Glomerular visceral epithelial cell (primary cell): ENCODE measurements at regions not wholly inside any gene's neighbourhood (a gene's known extent, or its start where the extent isn't known, plus 50 kb on each side); places are given as distances from the start of the nearest gene placed in this dataset.
A peak's percentile ranks its signal among the peaks of the same experiment; 100 is the strongest.

ENCODE experiments used
- DNase-seq: peaks from one replicate; pipeline ENCODE4 v3.0.0-alpha.2; 2016; ENCODE audit errors: extremely low spot score

DNA sequence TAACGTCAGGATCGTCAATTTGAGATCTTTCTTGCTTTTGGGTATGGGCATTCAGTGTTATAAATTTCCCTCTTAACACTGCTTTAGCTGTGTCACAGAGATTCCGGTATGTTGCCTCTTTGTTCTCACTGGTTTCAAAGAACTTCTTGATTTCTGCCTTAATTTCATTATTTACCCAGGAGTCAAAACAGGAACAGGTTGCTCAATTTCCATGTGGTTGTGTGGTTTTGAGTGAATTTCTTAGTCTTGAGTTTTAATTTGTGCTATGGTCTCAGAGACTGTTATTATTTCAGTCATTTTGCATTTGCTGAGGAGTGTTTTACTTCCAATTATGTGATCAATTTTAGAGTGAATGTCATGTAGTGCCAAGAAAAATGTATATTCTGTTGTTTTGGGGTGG lies 153.1 kb downstream of the PCDH17 start:
- no peak for DNase-seq

DNA sequence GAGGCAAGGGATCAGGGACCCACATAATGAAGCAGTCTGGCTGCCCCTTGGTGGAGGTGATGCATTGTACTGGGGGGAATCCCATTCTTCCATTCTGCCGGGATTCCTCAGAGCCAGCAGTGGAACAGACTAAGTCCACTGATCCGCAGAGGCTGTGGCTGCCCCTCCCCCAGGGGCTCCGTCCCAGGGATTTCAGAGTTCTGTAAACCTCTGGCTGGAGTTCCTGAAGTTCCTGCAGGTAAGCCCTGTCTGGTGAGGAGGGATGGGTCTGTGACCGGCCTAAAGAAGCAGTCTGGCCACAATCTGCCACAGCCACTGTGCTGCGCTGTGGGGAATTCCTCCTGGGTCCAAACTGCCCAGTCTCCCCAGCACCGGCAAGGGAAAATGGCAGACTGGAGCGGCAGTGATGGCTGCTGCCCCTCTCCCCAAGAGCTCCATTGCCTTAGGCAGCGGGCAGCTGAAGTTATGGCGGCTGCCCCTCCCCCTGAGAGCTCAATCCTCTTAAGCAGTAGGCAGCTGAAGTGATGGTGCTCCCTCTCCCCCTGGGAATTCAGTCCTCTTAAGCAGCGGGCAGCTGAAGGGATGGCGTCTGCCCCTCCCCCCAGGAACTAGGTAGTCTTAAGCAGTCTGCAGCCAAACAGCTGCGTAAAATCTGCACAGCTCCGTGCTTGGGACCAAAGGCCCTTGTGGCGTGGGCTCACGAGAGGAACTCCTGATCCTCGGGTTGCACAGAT lies 155.7 kb downstream of the PCDH17 start:
- DNase-seq: peak; percentile 1

DNA sequence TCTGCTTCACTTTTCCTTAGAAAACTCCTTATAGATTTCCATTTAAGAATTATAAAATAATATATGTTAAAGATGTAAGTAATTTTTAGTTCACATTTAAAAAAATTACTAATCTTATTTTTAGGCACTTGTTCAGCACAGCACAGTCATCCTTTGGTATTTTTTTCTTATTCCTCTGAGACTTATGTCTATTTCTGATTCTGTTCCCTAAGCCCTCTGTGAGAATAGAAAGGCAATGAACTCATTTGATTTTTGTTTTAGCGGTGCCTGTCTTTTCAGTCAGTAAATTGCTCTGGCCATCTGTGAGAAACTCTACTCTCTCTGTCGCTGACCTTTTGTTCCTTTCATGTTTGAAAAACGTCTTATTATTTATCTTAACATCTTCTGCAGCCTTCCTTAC lies 168.1 kb downstream of the PCDH17 start:
- DNase-seq: no peak

DNA sequence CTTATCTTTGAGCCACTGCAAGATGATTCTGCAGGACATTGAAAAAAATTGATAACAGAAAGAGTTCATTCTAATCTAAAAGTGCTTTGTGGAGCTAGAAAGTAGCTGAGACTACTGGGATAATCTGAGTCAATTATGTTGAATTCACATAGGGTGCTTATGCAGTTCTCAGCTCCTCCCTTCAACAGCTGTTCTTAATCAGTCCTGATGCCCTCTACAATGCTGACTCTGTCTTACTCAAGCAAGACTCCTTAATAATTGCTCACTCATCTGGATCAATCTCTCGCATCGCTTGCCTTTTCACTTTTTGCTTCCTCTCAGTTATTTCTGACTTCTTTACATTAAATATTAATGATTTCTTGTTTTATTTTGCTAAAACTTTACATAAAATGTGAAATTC lies 182.1 kb downstream of the PCDH17 start:
- DNase-seq: no peak

DNA sequence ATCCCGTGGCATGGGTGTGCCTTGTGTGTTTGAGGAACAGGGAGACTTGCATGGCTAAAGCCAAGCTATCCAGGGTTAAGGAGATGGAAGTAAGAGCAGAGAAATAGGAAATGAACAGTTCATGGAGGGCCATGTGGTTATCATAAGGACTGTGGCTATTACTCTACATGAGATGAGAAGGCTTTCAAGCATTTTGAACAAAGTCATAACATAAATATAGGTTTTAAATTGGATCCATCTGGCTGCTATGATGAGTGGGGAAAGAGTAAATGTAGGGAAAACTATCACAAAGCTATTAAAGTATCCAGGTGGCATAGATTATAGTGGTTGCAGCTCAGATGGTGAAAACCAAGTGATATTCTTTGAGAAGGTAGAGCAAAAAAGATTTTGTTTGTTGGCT lies 184.1 kb downstream of the PCDH17 start:
- no peak for DNase-seq

DNA sequence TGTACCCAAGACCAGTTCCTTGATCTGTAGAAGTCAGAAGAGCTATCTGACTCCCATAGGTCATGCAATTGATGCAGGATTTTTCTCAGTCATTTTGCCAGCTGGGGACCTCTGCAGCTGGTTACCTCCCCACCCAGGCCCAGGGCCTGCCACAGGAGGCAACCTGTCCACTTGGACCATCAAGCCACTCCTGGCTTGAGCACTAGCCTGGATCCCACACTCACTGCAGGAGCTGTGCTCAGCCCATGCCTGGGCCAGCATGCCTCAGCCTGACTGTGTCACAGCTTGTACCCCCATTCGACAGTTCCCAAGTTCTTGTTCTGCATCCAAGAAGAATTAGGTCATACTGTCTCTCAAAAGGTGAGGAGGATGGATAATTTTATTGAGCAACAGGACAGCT lies 189.4 kb downstream of the PCDH17 start:
- DNase-seq: no peak

DNA sequence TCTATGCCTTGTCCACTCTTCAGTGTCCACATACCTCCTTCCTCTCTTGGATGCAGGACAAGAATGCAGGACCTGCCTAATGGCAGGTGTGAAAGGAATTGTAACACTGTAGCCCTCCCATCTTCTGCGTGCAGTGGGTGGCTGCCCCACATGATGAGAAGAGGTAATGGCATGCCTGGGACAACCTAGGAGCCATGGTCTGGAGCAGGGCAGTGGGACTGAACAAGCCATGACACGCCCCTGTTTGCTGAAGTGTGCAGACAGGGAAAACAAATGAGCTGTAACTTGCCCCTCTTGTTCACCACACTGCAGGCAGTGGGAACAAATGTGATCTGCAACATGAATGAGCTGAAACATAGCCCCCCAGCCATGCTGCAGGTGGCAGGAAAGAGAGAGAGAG lies 192.2 kb downstream of the PCDH17 start:
- no peak for DNase-seq

DNA sequence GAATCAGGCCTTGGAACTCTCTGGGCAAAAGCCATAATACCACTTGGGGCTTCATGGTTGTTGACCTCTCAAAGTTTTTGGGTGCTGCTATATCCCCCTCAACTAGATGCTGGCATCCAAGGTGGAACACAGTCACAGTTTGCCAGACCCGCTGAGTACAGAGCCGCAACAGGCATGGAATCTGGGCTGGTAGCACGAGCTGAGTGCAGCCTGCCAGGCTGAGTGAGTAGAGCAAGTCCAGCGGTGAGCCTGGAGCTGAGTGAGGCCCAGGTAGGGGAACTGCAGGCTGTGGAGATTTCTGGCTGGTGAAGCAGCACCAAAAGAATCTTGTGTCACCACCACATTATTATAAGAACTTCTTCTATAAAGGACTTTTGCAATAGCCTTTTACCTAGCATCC lies 192.6 kb downstream of the PCDH17 start:
- DNase-seq: no peak

DNA sequence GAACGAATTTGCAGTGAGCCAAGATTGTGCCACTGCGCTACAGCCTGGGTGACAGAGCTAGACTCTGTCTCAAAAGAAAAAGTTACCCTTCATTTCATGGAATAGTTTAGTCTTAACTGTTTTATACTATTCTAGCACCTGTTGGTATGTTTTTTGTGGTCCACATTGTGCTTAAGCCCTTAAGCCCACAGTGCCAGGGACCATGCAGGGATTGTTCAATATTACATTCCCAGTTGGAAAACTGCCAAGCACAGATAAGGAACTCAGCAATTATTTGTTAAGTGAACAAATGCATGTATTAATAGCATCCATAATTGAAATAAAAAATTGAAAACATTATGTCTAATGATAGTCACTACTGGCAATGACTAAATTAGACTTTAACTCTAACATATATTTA lies 193.5 kb downstream of the PCDH17 start:
- no peak for DNase-seq

DNA sequence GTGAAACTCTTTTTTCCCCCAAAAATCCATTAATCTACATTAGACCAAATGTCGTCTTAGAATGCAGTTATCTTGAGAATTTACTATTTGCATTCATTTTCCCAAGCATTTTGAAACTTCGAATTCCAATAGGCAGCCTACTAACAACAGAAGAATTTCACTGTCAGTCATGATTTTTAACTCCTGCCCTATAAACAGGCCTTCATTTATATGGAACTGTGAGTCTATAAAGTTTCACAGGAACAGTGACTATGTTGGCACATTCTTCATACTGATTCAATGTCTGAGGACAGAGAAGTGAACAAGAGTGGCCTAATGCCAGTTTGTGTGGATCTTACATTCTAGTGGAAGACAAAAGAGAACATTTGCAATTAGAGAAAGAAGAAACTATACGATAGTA lies 198.0 kb downstream of the PCDH17 start:
- DNase-seq: no peak

DNA sequence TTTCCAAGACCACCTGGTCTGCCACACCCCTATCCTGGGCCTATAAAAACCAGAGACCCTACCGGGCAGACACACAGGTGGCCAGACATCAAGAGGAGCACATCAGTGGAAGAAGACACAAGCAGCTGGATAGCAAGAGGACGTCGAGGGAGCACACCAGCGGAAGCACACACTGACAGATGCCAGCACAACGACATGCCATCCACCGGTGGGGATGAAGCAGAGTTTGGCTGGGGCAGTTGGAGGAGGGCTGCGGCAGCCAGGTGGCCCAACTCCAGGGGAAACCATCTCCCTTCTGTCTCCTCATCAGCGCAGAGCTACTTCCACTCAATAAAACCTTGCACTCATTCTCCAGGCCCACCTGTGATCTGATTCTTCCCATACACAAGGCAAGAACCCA lies 200.6 kb downstream of the PCDH17 start:
- no peak for DNase-seq

DNA sequence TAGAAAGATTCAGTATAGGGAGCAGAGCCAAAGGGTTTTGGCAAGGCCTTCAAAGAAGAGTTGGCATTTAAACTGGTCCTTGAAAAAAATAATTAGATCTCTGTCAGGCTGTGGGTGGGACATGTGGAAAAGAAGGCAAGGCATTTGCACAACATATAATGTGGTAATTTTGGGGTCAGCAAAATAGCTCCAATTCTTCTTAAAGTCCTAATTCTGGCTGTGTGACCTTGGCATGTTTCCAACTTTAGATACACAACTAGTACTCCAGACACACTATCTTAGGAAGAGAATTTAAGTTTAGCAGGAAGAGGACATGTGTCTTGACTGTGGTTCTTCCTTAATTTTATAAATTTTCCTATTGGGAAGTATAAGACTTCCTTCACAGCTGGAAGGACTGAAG lies 206.3 kb downstream of the PCDH17 start:
- no peak for DNase-seq

DNA sequence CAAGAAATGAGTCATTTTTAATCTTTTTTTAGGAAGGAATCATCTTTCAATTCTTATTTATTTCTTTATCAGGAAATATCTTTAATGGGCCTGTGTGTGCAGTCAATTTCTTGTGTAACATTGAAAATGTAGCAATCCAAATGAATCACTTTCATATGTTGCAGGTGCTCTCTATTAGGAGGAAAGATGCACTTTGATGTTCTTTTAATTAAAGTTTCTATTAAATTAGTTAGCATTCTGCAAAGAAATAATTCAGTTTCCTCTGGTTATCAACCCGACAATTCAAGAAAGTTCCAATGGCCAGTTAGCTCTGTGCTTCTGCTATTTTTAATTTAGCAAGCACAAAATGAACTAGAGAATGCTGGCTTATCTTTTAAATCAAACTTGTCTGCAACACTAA lies 212.0 kb downstream of the PCDH17 start:
- DNase-seq: no peak

DNA sequence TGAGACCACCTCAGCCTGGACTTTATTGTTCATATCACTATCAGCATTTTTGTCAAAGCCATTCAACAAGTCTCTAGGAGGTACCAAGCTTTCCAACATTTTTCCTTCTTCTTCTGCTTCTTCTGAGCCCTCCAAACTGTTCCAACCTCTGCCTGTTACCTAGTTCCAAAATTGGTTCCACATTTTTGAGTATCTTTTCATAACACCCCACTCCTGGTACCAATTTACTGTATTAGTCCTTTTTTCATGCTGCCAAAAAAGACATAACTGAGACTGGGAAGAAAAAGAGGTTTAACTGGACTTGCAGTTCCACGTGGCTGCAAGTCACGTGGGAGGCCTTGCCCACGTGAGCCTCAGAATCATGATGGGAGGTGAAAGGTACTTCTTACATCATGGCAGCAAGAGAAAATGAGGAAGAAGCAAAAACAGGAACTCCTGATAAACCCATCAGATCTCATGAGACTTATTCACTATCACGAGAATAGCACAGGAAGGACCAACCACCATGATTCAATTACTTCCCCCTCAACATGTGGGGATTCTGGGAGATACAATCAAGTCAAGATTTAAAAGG lies 215.1 kb downstream of the PCDH17 start:
- DNase-seq: no peak

DNA sequence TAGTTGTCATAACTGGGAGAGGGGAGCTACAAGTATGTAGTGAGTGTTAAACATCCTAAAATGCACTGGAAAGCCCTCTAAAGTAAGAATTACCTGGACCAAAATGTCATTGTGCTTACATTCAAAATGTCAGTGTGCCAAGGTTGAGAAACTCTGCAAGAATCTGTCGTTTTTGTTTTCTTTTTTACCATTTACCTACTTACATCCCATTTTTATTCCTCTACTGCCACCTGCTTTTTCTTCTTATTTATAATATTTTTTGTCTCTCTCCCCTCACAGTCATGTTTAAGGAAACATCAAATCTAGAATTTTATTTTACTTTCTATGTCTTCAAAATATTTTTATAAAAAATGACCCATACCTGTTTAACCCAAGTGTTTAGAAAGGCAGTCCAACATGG lies 226.4 kb downstream of the PCDH17 start:
- DNase-seq: no peak

DNA sequence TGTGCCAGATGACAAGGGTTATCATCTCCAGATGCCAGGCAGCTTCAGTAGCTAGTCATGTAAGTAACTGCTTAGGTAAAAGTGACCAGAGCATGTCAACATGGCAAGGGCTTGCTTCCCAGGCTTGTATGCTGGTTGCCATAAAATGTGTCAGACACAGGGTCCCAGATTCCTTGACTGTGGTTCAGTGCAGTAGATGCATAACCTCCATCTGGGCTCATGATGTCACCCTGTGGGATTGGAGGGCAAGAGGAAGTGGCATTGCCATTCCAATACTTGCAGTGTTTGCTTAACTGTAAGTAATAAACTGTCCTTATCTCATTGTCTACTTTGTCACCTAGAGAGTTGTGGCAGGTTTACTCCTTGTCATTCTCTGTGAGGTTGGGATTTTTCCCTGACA lies 226.8 kb downstream of the PCDH17 start:
- DNase-seq: no peak

DNA sequence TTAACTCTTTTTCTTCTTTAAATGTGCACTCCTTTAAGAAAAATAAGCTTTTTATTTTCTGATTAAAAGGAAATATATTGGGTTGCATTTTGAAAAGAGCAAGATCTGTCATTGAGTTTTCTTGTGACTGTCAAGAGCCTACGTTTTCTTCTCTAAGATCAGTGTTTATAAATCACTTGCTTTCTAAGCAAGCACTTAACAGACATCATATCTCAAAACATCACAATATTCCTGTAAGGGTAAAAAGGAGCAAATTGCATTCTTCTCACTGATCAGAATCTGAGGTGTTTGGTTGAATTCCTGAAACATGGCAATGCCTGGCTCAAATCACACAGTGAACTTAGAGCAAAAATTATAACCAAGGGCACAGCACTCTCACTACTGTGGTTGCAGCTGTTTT lies 231.3 kb downstream of the PCDH17 start:
- no peak for DNase-seq

DNA sequence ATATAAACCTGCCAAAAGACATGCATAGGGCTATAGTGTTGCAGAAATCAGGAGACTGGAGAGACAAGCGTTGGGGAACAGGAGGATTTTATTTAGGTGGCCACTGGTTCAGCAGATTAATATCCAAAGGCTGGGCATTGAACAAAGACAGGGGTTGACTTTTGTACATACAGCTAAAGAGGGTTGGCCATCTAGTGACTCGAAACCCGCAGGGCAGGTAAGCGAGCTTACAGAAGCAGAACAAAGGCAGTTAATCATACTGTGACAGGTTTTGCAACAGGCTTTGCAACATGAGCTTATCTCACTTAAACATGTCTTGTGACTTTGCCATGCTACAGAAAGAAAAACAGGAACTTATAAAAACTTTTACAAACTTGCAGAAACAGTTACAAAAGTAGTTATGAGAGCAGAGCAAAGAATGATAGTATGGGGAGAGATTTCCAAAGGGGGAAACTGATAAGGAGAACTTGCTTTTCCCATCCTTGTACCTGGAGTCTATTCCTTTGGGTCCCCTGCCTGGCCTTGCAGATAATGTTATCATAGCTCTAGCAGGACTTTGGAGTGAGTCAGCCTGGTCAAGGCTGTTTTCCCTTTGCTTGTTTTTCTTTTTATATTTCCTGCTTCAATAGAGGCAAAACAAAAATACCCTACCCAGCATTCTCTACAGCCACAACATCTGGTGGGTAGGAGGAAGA lies 234.2 kb downstream of the PCDH17 start:
- no peak for DNase-seq

DNA sequence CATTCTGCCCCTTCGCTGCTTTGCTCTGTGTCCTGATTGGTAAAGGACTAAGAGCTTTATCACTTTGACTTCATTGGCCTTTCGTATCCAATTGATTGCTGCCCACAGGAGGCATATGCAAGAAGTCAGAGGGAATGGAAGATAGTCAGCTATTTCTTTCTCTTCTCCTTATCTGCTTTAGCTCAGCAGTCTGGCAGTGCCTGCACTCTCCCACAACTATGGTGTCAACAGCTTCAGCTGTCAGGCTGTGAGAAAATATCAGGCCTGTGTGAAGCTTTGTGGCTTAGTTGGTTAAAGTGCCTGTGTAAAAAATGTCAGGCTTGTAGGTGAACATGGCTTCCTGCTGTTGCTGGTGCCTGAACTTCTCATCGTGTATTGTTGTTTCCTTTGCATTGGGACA lies 243.0 kb downstream of the PCDH17 start:
- no peak for DNase-seq

DNA sequence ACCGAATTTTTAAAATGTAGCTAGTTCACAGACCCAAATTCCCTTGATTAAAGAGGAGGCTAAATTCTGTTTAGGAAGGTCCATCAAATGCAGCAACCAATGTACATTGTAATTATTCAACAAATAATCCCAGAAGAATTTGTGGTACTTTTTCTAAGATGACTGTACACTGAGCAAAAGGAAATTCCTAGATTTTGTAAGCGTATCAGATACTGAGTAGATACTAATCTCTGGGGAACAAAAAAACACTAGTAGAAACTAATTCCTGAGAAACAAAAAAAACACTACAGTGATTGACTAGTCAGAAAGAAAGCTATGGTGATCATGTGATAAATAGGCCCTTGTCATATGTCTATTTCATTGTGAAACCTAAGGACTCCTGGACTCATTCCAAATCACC lies 246.1 kb downstream of the PCDH17 start:
- DNase-seq: no peak

DNA sequence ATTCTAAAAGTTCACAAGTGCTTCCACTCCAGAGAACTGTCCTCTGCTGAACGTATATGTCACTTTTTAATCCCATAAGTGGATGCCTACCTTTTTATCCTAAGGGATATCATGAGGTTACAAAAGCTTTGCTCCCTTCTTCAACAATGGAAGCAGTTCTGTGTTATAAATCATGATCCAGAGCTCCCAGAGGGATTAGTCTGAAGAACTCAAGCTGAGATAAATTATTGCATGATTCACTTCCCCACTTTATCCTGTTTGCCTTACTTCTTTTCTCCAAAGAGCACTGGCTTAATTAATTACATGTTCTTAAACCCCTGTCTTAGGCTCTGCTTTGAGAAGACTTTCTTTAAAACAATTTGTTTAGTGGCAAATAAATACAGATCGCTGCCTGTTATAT lies 246.7 kb downstream of the PCDH17 start:
- DNase-seq: no peak

DNA sequence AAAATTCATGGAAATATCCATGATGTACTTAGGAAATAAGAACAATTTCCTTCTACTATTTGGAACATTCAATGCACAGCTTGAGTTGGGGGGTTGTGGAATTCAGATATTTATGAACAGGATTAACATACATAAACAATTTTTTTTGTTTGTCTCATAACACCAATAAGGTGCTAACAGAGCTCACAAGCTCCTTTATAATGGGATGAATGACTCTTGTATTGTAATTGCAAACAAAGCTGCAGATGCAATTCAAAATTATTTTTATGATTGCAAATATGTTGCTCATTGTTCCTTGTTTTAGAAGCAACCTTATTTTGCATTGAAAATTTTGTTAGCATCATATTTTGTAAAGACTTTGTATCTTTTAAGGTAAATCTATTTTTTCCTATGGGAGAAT lies 265.7 kb downstream of the PCDH17 start:
- no peak for DNase-seq

DNA sequence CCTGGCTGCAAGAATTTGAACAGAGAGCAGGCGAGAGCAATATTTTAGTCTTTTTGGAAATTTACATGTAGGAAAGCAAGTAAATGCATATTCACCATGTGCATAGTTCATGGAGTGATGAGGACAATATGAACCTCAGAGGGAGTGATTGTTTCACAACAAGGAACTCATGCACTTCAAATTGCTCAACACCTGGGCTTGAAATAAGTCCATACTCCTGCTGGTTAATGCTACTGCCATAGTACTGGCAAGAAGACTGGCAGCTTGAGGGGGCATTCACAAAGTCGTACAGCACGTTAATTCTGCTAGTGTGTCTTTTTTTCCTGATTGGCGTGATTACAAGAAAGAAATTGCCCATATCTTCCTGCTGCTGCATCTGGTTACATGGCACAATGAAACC lies 267.6 kb downstream of the PCDH17 start:
- no peak for DNase-seq
